GM19025 (cell line): ENCODE measurements at regions not wholly inside any gene's neighbourhood (a gene's known extent, or its start where the extent isn't known, plus 50 kb on each side); places are given as distances from the start of the nearest gene placed in this dataset.

Source experiments
- ATAC-seq: cut with Tn5 transposase; IDR thresholded peaks from one replicate; pipeline ENCODE4 v1.9.1; 2021; ENCODE audit warnings: mild to moderate bottlenecking, low read depth, moderate library complexity; ENCODE audit not compliant: unreplicated experiment

DNA sequence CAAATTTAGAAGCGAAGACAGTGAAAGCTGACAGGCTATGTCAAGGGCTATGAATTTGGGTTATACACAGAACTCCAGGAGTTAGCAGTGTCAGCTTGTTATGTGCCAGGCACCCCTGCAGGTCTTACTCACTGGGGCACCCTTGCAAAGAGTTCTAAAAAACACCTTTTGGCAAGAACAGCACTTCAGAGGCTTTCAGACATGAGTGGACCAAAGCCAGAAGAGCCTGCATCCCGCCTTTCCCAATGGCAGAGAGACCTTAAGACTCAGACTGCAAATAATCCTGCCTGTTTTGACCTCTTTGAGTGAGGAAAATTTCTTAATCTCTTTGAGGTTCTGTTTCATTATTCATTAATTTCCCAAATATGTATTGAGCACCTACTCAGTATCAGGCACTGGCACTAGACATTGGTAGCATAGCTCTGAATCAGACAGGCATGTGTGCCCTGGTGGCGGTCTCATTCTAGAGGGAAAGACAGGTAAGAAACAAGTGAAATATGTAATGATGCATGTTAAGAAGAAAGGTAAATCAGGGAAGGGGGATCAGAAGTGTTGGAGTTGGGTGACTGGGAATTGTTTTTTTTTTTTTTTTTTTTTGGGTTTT, 280.0 kb downstream of the KBTBD8 start:
- no peak for ATAC-seq

DNA sequence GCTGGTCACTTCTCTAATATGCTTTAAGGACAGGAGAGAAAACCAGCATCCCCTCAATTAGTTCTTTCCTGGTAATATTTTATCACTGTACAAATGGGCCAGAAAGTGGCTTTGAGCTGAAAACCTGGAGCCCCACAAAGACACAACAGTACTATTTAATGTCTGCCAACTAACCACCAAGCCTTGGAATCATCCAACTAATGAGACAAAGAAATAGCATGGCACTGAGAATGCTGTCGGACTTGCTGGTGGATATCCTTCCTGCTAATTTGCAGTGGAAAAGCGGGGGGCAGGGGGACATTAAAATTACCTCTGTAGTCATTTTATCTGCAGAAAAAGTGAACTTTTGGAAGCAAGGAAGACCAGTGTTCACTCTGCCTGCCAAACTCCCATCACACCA, 288.5 kb downstream of the KBTBD8 start:
- ATAC-seq: no peak

- ATAC-seq: no peak
Measured at GRCh38 chr3:67288466-67289106, 290.5 kb downstream of the KBTBD8 start.

DNA sequence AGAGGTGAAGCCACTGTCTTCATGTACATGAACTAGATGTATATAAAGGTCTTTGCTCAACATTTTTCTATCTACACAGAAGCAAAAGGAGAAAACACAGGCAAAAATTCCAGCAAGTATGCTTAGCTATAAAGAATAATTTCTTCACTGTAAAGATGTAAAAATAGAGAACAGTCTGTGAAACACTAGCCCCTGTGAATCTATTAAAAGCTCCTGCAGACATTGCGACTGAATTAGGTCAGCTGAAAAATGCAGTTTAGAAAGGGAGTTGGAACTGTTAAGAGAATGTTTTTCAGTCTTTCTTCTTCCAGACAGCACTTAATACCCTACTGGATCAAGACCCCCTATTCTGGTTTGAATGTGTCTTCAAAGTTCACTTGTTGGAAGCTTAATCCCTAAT, 291.5 kb downstream of the KBTBD8 start:
- ATAC-seq: no peak

GRCh38 chr3:67290438-67290837, 292.3 kb downstream of the KBTBD8 start:
- ATAC-seq: no peak

- no peak for ATAC-seq
Measured at GRCh38 chr3:67291287-67292252, 293.5 kb downstream of the KBTBD8 start.

DNA sequence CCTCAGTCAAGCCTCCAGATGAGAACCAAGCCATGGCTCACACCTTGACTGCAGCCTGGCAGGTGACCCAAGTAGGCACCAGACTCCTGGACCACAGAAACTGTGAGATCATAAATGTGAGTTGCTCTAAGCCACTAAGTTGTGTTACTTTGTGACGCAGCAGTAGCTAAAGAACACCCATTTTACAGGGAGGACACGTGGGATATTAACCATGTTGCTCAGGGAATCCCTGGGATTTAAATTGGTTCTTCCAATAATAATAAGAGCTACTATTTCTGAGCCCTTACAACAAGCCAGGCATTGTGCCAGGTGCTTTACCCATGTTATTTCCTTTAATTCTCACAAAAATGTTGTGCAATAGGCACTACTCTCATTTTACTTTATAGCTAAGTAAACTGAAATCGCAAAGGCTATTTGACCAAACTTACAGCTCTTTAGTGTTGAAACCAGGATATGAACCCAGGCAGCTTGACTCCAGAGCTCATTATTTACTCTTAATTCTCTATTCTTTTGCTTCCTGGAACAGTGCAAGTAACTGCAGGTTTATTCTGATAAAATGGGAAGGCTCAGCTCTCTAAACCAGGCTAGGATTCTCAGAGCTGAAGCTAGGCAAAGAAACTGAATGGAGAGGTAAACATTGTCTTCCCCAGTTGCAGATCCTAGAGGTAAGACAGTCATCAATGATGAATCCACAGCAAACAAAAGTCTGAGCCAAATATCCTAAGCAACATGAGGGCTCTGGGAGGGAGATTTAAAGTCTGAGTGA, 294.4 kb downstream of the KBTBD8 start:
- no peak for ATAC-seq

DNA sequence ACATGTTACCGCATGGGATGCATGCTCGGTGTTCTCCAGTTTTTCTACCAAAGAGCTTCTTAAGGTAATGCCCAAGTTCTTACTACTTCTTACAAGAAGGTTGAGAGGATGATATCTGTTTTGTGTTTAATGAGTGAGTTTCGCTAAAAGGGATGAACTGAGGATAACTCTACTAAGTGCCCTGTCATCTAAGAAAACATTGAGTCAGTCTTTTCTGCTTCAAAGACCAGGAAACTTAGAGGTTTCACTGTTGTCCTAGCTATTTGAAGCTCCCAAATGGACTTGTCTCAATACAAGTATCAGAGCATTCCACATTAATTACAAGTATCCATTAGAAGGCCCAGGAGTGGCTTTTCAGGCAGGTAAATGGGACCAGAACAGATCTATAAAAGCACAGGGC, 296.2 kb downstream of the KBTBD8 start:
- no peak for ATAC-seq

DNA sequence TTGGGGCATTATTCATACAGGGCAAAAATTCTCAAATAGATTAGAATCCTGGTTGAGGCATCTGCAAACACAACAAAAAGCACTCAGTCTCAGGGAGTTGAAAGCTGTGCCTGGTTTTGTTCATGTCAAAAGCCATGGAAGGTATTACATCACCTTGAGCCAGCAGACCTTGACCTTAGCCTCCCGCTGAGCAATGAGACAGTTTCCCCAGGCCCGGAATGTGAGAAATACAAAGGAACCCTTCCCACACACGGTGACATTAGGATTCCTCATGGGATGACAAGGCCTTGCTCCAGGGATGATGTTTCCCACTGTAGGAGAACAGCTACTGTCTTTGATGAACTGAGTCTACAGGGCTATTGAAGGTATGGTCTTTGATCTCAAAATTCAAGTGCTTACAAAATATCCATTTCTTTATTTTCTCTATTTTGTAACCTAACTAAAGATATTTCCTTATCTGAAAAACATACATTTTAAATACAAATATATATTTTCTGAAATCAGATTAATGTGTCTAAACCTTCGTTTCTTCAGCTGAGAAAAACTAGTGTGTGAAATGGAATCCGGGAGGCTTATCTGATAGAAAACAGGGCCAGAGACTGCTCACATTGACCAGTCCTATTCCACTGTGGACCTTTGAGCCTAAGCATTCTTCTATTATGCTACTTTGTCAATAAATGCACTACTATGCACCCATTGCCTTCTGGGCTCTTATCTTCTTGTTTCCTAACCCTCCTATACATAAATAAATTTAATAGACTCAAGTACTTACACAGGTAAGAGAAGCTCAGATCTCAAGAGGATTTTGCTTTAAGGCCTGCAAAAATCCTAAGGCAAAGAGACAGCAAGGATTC, 298.2 kb downstream of the KBTBD8 start:
- no peak for ATAC-seq

GRCh38 chr3:67297715-67298475, 299.8 kb downstream of the KBTBD8 start:
- ATAC-seq: no peak

DNA sequence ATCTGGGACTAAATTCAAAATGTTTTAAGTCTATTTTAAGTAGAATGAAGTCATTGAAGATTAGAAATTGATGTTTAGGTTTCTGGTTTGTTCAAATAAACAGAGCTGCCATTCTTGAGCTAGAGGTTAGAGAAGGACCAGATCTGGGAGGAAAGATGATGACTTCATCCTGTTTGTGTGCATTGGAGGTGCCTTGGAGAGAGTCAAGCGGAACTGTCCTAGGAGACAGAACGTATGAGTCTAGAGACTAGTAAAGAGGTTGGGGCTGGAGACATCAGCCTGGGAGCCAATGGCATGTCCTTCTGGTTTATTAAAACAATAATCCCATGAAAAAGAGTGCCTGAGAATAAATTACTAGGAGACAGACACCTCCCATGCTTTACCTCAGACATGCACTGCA, 303.4 kb downstream of the KBTBD8 start:
- ATAC-seq: no peak

DNA sequence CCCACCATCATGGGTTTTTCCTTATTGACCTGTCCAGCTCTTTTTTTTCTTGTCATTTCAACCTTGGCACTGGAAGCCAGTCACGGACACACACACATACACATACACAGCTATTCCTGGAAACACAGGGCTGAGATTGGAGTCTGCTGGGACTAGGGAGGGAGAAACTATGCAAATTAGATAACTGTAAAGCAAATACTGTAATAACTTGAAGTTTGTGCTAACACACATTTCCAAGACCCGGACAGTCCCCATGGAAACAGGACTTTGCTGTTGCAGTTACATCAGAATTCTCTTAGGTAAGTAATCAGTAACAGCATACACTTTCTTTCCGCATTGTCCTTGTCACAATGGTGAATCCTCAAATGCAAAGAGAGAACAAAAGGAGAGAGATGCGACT, 304.4 kb downstream of the KBTBD8 start:
- ATAC-seq: no peak

DNA sequence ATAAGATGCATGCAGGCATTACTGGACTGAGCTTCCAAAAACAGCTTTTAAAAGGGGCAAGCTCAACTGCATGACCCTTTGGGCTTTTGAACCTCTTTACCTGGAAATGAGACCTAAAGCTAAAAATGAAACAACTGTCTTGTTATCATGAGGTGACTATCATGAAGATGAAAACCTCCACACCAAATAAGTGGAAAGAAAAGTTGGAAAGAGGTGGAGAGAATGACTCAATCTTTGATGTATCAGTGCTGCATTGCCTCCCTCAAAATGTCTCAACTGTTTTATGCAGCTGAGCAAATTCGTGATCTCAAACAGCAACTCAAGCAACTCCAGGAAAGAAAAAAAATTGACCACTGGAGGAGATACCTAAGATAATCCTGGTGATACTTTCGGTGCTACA, 307.1 kb downstream of the KBTBD8 start:
- ATAC-seq: no peak

DNA sequence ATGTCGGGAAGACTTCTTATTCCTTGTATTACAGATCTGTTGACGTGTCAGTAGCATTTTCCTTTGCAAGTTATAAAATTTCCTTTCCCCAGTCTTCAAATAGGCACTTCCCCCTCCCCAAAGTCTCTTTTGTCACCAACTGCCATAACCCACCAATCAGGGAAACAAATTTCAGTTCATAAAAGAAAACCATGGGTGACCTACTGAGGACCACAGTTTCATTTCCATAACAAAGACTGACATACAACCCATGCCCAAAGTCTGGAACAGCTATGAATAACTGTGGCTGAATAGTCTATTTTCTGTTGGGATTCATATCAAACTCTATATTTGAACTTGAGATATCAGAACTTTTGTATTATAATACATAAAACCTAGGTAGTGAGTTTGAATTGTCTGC, 307.8 kb downstream of the KBTBD8 start:
- no peak for ATAC-seq

DNA sequence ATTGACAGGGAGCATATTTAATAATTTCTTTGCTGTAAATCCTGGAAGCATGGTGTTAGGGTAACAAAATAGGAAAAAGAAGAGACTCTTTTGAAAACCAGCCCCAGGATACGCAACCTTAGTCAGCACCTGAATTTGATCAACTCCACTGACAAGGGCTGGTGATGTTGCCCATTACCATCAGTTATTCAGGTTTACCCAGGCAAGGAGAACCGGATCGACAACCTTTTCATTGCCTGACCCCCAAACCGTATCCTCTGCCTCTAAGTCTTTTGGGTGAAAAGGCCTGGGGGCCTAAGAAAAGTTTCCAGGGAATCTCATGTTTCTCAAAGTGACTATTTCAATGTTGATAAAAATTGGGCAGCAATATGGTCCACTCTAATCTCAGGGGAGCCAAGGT, 313.3 kb downstream of the KBTBD8 start:
- ATAC-seq: no peak

DNA sequence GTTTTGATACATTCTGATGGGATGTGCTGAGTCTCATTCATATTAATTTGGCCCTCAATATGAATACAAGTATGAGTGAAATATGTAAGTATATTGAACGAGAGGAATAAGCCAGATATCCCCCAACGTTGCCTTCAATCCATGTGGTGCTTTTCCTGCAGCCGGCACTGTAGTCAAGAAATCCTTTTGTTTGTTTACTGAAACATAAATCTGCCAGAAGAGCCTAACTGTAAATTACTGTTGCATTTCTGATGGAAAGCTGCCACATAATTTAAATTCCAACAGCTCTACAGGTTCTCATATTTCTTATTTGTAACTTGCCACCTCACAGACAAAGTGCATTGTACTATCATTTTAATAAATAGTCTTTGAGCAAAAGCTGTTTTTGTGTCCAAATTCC, 314.0 kb downstream of the KBTBD8 start:
- no peak for ATAC-seq

- ATAC-seq: no peak
Measured at GRCh38 chr3:67318162-67318561, 320.1 kb downstream of the KBTBD8 start.

DNA sequence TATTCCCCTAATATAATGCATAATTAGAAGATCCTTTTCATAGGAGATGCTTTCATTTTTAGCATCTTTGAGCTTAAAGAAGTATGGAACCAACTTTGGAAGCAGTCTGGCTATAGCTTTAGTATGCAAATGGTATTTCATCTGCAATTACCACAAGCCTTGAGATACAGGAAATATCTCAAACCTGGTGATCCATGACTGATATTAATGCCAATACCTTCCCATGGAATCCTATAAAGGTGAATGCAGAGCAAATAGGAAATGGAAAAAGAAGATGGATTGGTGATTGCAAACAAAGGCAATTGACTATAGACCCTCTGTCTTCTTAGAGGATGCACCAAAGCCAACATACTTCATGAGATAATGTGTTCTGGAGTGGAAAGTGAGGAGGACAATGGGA, 326.4 kb downstream of the KBTBD8 start:
- no peak for ATAC-seq
